GM18520 (cell line): ENCODE measurements at regions not wholly inside any gene's neighbourhood (a gene's known extent, or its start where the extent isn't known, plus 50 kb on each side); places are given as distances from the start of the nearest gene placed in this dataset.

Experiments
- ATAC-seq: cut with Tn5 transposase; IDR thresholded peaks from one replicate; pipeline ENCODE4 v1.9.1; 2021; ENCODE audit not compliant: unreplicated experiment

DNA sequence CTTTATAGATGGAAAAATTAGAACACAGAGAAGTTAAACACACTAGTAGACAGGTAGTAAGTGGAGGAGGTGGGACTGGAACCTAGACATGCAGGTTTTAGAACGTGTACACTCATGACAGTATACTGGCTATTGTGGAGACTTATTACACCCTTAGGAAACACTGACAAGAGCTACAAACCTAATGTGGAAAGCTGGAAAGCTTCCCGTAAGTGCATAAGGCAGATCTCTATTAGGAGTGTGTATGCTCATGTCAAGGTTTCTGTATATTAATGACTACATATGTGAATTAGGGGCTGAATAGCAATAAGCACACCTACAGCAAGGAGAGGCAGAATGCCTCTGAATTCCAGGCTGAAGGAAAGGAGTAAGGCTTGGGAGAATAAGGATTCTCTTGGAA, 82.6 kb upstream of the SLC24A5 start:
- no peak for ATAC-seq

GRCh38 chr15:48040166-48040817, 80.5 kb upstream of the SLC24A5 start:
- no peak for ATAC-seq

DNA sequence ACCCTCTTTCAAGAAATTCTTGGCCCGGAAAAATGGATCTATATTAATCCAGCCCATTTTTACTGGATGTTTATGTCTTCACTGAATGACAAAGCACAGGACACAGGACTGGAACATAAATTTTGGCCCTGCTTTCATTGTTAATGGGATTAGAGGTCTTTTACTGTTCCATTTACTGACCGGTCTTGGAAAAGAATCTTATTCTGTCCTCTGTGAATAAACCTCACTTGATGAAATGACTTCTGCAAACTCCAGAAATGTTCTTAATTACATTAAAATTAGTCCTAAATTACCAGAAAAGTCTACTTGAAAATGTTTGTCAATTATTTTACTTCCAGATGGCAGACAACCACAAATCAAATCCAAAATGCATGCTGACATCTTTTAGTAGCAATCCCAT, 79.3 kb upstream of the SLC24A5 start:
- no peak for ATAC-seq

GRCh38 chr15:48046813-48047438, 73.9 kb upstream of the SLC24A5 start:
- ATAC-seq, result no peak

DNA sequence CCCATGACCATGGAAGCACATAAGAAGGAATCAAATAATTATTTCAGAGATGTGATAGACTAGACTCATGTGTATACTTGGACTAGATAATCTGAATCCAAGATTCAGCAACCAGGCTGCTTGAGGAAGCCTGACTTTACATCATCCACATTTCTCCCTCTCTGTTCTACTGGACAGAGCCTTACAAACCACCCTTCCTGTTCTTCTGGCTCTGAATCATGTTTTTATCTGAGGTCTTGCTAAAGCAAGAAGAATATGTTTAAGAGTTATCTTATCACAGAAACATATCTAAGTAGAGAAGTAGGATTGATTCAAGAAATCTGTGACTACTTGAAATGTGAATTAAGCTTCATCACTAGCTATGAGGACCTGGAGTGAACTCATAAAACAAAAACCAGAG, 71.1 kb upstream of the SLC24A5 start:
- ATAC-seq, result no peak

DNA sequence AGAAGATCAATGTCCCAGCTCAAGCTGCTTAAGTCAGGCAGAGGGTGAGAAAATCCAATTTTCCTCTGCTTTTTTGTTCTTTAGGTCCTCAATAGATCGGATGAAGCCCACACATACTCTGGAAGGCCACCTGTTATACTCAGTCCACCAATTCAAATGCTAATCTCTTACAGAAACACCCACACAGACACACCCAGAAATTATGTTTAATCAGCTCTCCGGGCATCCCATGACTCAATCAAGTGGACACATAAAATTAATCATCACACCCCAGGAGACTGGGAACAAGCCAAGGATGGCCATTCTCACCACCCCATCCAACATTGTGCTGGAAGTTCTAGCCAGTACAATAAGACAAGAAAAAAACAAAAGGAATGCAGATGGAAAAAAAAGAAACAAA, 67.8 kb upstream of the SLC24A5 start:
- no peak for ATAC-seq

GRCh38 chr15:48058371-48058770, 62.4 kb upstream of the SLC24A5 start:
- ATAC-seq, result no peak

DNA sequence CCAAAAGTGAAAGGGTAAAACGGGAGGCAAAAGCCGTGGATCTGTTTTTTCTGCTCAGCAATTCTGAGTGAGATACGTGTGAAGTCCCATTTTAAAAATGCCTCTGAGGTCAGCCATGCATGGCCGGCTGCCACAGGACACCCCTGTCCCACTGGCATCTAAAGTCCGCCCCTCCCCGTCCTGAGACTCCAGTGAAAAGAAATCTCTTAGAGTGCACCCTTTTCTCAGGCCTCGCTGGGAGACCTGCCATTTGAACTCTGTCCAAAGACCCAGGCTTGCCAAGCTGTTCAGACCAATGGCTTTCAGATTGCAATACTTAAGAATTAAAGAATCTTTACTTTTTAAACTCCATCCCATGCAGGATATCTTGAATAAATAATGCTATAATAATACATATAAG, 61.0 kb upstream of the SLC24A5 start:
- no peak for ATAC-seq

GRCh38 chr15:48060396-48060795, 60.4 kb upstream of the SLC24A5 start:
- no peak for ATAC-seq

DNA sequence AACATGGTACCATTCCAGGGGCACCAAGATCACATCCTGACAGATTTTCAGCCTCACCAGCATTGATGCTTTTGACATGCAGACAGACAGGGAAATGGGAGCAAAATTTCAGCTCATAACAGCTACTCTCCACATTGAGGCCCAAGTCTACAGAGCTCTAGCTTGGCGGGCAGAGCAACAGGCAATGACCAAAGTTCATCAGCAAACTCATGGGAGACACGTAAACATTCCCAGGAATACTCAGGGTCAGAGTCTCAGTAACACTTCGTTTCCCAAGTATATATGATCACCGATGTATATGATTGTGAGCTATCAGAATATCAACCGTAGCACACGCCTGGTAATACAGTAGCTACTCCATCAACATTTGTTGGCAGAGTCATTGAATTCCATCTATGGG, 59.2 kb upstream of the SLC24A5 start:
- ATAC-seq, result no peak

DNA sequence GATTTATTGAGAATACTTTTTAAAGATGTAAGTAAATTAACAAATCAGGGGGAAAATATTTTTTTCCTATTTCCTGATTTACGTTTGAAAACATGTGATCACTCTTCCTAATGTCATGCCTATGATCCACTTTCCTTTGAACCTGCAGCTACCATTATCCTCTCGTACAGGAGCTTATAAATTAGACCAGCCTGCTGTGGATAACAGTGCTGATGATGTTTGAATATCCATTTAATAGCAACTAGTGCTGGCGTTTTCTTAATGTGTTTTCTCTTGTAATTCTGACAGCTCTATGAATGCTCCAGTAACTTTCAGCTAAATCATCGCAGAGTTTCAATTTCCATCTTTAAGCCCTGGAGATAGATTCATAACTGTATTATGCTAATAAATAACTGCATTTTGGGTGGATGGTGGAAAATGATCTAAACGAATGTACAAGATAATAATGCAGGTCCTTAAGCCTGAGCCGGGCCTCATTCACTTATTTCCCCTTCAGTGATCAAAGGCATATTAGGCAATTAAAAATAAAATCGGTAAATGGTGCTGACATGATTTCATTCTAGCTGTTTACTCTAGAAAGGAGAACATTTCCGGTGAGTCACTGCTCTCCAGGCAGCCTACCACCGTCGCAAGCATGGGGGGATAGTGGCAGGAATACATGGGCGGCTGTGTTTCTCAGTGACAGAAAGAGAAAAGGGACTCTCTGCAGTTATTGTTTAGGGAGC, 58.5 kb upstream of the SLC24A5 start:
- ATAC-seq, result no peak

GRCh38 chr15:48063411-48063985, 57.3 kb upstream of the SLC24A5 start:
- no peak for ATAC-seq

- ATAC-seq, result no peak
These were observed 56.4 kb upstream of the SLC24A5 start for GRCh38 chr15:48064421-48064820.

DNA sequence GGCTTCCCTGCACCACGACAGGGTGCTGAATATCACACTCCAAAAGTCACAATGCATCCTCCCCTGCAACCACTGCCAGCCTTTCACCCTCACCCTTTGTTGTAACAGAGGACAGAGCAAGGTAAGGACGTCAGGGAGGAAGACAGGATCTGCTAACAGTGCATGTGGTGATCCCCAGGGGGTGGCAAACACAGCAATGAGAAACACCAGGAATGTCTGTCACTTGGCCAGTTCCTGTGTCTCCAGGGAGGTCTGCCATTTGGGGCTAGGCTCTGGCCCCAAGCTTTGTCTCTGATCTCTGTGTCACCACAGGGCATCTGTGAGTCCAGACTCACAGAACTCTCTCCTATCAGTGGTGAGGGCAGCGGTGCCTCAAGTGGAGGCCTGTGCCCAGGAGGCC, 54.3 kb upstream of the SLC24A5 start:
- ATAC-seq, result no peak
